HCT116 (cell line): ENCODE measurements at regions not wholly inside any gene's neighbourhood (a gene's known extent, or its start where the extent isn't known, plus 50 kb on each side); places are given as distances from the start of the nearest gene placed in this dataset.

Experiments used
- ATAC-seq: fragments of 200-7000 bp; cut with Tn5 transposase; 2 replicates; pipeline ENCODE4 v1.9.1; 2020; ENCODE audit warnings: mild to moderate bottlenecking, moderate library complexity
- BruUV-seq: library from RNA; stranded (reverse); fragments of 400-500 nt; replicated peaks from 2 replicates; lab custom pipeline; 2021; lab: Mats Ljungman, UMichigan
- CTCF ChIA-PET: fragments of 300-600 bp; sonication (Branson Sonifier 250); formaldehyde crosslinking; loops from one replicate; lab custom pipeline; 2021; ENCODE audit warnings: antibody characterized with exemption; lab: Charles Lee
- POLR2A ChIA-PET: fragments of 300-600, 350-600 bp; sonication (Branson Sonifier 250); formaldehyde crosslinking; loops from one replicate; lab custom pipeline; 2021; ENCODE audit warnings: antibody characterized with exemption; lab: Charles Lee
- RAD21 ChIA-PET, 2 experiments: fragments of 300-600 bp; sonication (Branson Sonifier 250); formaldehyde crosslinking; loops; one replicate each; lab custom pipeline; 2023; ENCODE audit warnings: low total read pairs in 2 of 2; ENCODE audit not compliant: uncharacterized antibody in 2 of 2, unreplicated experiment in 2 of 2, low non-redundant PET in 1 of 2; lab: Charles Lee
- DNase-seq: peaks from one replicate; pipeline ENCODE4 v3.0.0-alpha.2; 2010; ENCODE audit warnings: low read depth, low spot score
- H2AFZ ChIP-seq: fragments of 200-600 bp; shearing (Covaris generic), sonication (generic); 2 replicates; pipeline ENCODE4 v1.6.1; 2017; ENCODE audit warnings: low read depth, mixed run types, mixed read lengths, antibody characterized with exemption, low read length; ENCODE audit not compliant: poor library complexity, severe bottlenecking
- H3K27ac ChIP-seq: 2 replicates; pipeline ENCODE4 v1.5.1; 2012; ENCODE audit warnings: low read depth, low read length
- H3K27me3 ChIP-seq: fragments of 200-600 bp; sonication (generic); 2 replicates; pipeline ENCODE4 v1.6.1; 2016; ENCODE audit warnings: mixed run types, low read length, mixed read lengths; ENCODE audit not compliant: insufficient read depth
- H3K36me3 ChIP-seq, 2 experiments: fragments of 200-500 bp in 1 of 2; fragments of 200-600 bp in 1 of 2; sonication (Bioruptor generic) in 1 of 2; sonication (generic) in 1 of 2; 2 replicates each; pipeline versions ENCODE4 v1.5.1 to v1.6.1; 2014 to 2016; ENCODE audit warnings: low read length in 2 of 2, inconsistent platforms in 1 of 2, mixed read lengths in 1 of 2, mixed run types in 1 of 2; ENCODE audit not compliant: insufficient read depth in 2 of 2, control insufficient read depth in 1 of 2
- H3K4me1 ChIP-seq, 2 experiments: fragments of 200-600 bp in 1 of 2; sonication (generic) in 1 of 2; 2 replicates each; pipeline versions ENCODE4 v1.5.1 to v1.6.1; 2012 to 2017; ENCODE audit warnings: low read length in 2 of 2, inconsistent platforms in 1 of 2, mild to moderate bottlenecking in 1 of 2, mixed read lengths in 1 of 2, mixed run types in 1 of 2, moderate library complexity in 1 of 2; ENCODE audit not compliant: insufficient read depth in 2 of 2, control insufficient read depth in 1 of 2
- H3K4me2 ChIP-seq: fragments of 200-600 bp; sonication (generic); 2 replicates; pipeline ENCODE4 v1.6.1; 2017; ENCODE audit warnings: mixed run types, low read length, mixed read lengths
- H3K4me3 ChIP-seq, 2 experiments: fragments of 200-600 bp in 1 of 2; sonication (generic) in 1 of 2; replicated peaks in 1 of 2; 2 replicates each; pipeline ENCODE4 v1.5.1; 2011 to 2016; ENCODE audit warnings: low read length in 2 of 2, control low read depth in 1 of 2, low read depth in 1 of 2, mild to moderate bottlenecking in 1 of 2, mixed read lengths in 1 of 2, mixed run types in 1 of 2
- H3K79me2 ChIP-seq: fragments of 200-600 bp; sonication (generic); 2 replicates; pipeline ENCODE4 v1.6.1; 2017; ENCODE audit warnings: mild to moderate bottlenecking, mixed run types, low read length, moderate library complexity, mixed read lengths; ENCODE audit not compliant: insufficient read depth
- H3K9ac ChIP-seq: fragments of 200-600 bp; sonication (generic); 2 replicates; pipeline ENCODE4 v1.6.1; 2016; ENCODE audit warnings: low read length, mixed read lengths
- H3K9me2 ChIP-seq: fragments of 200-600 bp; sonication (generic), shearing (Covaris generic); 2 replicates; pipeline ENCODE4 v1.6.1; 2017; ENCODE audit warnings: mixed run types, mild to moderate bottlenecking, moderate library complexity; ENCODE audit not compliant: insufficient read depth
- H3K9me3 ChIP-seq, 2 experiments: fragments of 200-500 bp in 1 of 2; fragments of 200-600 bp in 1 of 2; sonication (Bioruptor generic) in 1 of 2; sonication (generic) in 1 of 2; 2 replicates each; pipeline ENCODE4 v1.6.1; 2014 to 2017; ENCODE audit warnings: low read length in 2 of 2, mixed read lengths in 2 of 2, inconsistent platforms in 1 of 2, low read depth in 1 of 2, mild to moderate bottlenecking in 1 of 2, mixed run types in 1 of 2, moderate library complexity in 1 of 2; ENCODE audit not compliant: control insufficient read depth in 1 of 2, insufficient read depth in 1 of 2
- H4K20me1 ChIP-seq: fragments of 200-600 bp; sonication (generic), shearing (Covaris generic); 2 replicates; pipeline ENCODE4 v1.6.1; 2017; ENCODE audit warnings: mixed run types, mild to moderate bottlenecking, moderate library complexity; ENCODE audit not compliant: insufficient read depth
- CBX3 ChIP-seq: IDR thresholded peaks from 2 replicates; pipeline ENCODE4 v1.6.1; 2012; ENCODE audit warnings: low read depth
- EGR1 ChIP-seq: IDR thresholded peaks from 2 replicates; pipeline ENCODE4 v1.6.1; 2012; ENCODE audit warnings: low read depth
- EZH2 ChIP-seq: fragments of 200-600 bp; sonication (generic); IDR thresholded peaks from 2 replicates; pipeline ENCODE4 v1.6.1; 2017; ENCODE audit warnings: antibody characterized with exemption, mixed run types
- EZH2phosphoT487 ChIP-seq: fragments of 200-600 bp; IDR thresholded peaks from 2 replicates; pipeline ENCODE4 v1.6.1; 2018; ENCODE audit warnings: antibody characterized with exemption, borderline replicate concordance
- FOSL1 ChIP-seq: IDR thresholded peaks from 2 replicates; pipeline ENCODE4 v1.6.1; 2012; ENCODE audit warnings: low read depth
- JUND ChIP-seq: IDR thresholded peaks from 2 replicates; pipeline ENCODE4 v1.6.1; 2012
- MAX ChIP-seq: IDR thresholded peaks from 2 replicates; pipeline ENCODE4 v1.6.1; 2012
- POLR2AphosphoS5 ChIP-seq: IDR thresholded peaks from 2 replicates; pipeline ENCODE4 v1.6.1; 2011; ENCODE audit warnings: mild to moderate bottlenecking, low read depth, low read length, moderate library complexity
- RAD21 ChIP-seq: IDR thresholded peaks from 2 replicates; pipeline ENCODE4 v1.6.1; 2012; ENCODE audit warnings: low read depth, mild to moderate bottlenecking
- SIN3A ChIP-seq: IDR thresholded peaks from 2 replicates; pipeline ENCODE4 v1.6.1; 2012; ENCODE audit warnings: low read depth
- SP1 ChIP-seq: IDR thresholded peaks from 2 replicates; pipeline ENCODE4 v1.6.1; 2012; ENCODE audit warnings: low read depth
- SRF ChIP-seq: IDR thresholded peaks from 2 replicates; pipeline ENCODE4 v1.6.1; 2012; ENCODE audit warnings: low read depth
- YY1 ChIP-seq: IDR thresholded peaks from 2 replicates; pipeline ENCODE4 v1.6.1; 2011; ENCODE audit warnings: low read length, low read depth, moderate library complexity, mild to moderate bottlenecking; ENCODE audit not compliant: insufficient replicate concordance; ENCODE audit errors: extremely low read depth
- ZBTB33 ChIP-seq: IDR thresholded peaks from 2 replicates; pipeline ENCODE4 v1.6.1; 2011; ENCODE audit warnings: mild to moderate bottlenecking, low read length, moderate library complexity; ENCODE audit not compliant: insufficient replicate concordance; ENCODE audit errors: extremely low read depth
- ZFX ChIP-seq: fragments of 450-650 bp; IDR thresholded peaks from 2 replicates; pipeline ENCODE4 v1.6.1; 2017
- ZNF274 ChIP-seq: fragments of 200-500 bp; sonication (Bioruptor generic); IDR thresholded peaks from 2 replicates; pipeline ENCODE4 v1.6.1; 2014; ENCODE audit warnings: mild to moderate bottlenecking, low read depth, low read length, inconsistent platforms
- intact Hi-C: fragments of 100-400 bp; cut with micrococcal nuclease; formaldehyde crosslinking; loops from 2 replicates; pipeline ENCODE4 v1.10.0; 2022
- TF ChIP-seq, protein P1 (sequence below), 3 experiments: fragments of 200-600 bp in 1 of 3; sonication (generic) in 1 of 3; IDR thresholded peaks in 2 of 3; conservative IDR thresholded peaks in 1 of 3; 2 replicates each; pipeline ENCODE4 v1.5.1; 2012 to 2017; ENCODE audit warnings: low read depth in 2 of 3, low read length in 2 of 3, antibody characterized with exemption in 1 of 3, borderline replicate concordance in 1 of 3, control low read depth in 1 of 3, mild to moderate bottlenecking in 1 of 3, mixed read lengths in 1 of 3, mixed run types in 1 of 3, moderate library complexity in 1 of 3; ENCODE audit not compliant: insufficient read depth in 1 of 3

DNA sequence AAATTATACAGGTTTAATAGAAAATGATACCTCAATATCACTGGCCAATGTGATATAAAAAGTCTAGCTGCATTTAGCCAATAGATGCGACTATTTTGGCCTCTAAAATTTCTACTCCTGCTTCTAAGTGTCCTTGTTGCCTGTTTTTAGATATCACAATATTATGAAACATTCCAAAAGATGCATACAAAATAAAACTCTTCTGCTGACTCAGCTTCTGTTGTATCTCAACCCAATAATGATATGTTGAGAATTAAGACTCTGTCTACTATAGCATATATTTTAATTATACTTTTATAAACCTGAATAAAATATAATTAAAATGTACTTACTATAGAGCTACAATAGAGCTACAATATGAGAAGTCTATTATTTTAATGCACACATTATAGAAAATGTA is 661.0 kb upstream of the TEX47 start:
- Histone ChIP-seq H3K4me3 (no peak overlapping the region), H3K4me2 (no peak overlapping the region), H3K9me2 (no peaks in the 10 kb centered on the region), H3K36me3 (no peaks in the 10 kb centered on the region), H4K20me1 (no peaks in the 10 kb centered on the region; the same call in 1 of the 2 replicates), H3K27ac (no peak overlapping the region), H3K27me3 (no peaks in the 10 kb centered on the region), H3K9ac (no peak overlapping the region), H2AFZ (no peak overlapping the region), H3K4me1 (no peaks in the 10 kb centered on the region), H3K79me2 (no peaks in the 10 kb centered on the region), H3K9me3 (no peaks in the 10 kb centered on the region)
- intact Hi-C loops: no loop called here
- ChIA-PET POLR2A (no interaction called here), RAD21 (no interaction called here), CTCF (no interaction called here)
- no peak for ATAC-seq
- TF ChIP-seq ZNF274 (no peak), EZH2 (no peak), EZH2phosphoT487 (no peak), SIN3A (no peak)
- no TSS peak for BruUV-seq
- DNase-seq: no peak

- H3K9me2 ChIP-seq: no peaks in the 10 kb centered on the region
- ATAC-seq: no peak
- POLR2A ChIA-PET: no interaction called here
- no peak overlapping the region for H3K27ac ChIP-seq
- intact Hi-C loops: no loop called here
- DNase-seq: no peak
- H2AFZ ChIP-seq: no peak overlapping the region
- CTCF ChIA-PET: no interaction called here
- H3K27me3 ChIP-seq: no peaks in the 10 kb centered on the region
- RAD21 ChIA-PET: no interaction called here
- H3K4me1 ChIP-seq: no peaks in the 10 kb centered on the region
- no peaks in the 10 kb centered on the region for H3K9me3 ChIP-seq
- H3K4me3 ChIP-seq: no peak overlapping the region
- no peak overlapping the region for H3K4me2 ChIP-seq
- H3K36me3 ChIP-seq: no peaks in the 10 kb centered on the region
- no peaks in the 10 kb centered on the region for H3K79me2 ChIP-seq
- no TSS peak for BruUV-seq
- no peaks in the 10 kb centered on the region; the same call in 1 of the 2 replicates for H4K20me1 ChIP-seq
- H3K9ac ChIP-seq: no peak overlapping the region
- TF ChIP-seq EGR1: no peak
- no peak for TF ChIP-seq ZBTB33
- TF ChIP-seq, protein P1, sequence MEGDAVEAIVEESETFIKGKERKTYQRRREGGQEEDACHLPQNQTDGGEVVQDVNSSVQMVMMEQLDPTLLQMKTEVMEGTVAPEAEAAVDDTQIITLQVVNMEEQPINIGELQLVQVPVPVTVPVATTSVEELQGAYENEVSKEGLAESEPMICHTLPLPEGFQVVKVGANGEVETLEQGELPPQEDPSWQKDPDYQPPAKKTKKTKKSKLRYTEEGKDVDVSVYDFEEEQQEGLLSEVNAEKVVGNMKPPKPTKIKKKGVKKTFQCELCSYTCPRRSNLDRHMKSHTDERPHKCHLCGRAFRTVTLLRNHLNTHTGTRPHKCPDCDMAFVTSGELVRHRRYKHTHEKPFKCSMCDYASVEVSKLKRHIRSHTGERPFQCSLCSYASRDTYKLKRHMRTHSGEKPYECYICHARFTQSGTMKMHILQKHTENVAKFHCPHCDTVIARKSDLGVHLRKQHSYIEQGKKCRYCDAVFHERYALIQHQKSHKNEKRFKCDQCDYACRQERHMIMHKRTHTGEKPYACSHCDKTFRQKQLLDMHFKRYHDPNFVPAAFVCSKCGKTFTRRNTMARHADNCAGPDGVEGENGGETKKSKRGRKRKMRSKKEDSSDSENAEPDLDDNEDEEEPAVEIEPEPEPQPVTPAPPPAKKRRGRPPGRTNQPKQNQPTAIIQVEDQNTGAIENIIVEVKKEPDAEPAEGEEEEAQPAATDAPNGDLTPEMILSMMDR (IDR thresholded peaks at IDR 0.05 in 2 of 3, conservative IDR thresholded peaks at IDR 0.05 in 1 of 3; ENCODE audit: borderline replicate concordance in 1 of 3, insufficient read depth in 1 of 3, low read depth in 2 of 3, low read length in 2 of 3): no peak
- TF ChIP-seq YY1: no peak
- TF ChIP-seq RAD21: no peak
- no peak for TF ChIP-seq MAX
- no peak for TF ChIP-seq SP1
- no peak for TF ChIP-seq POLR2AphosphoS5
- TF ChIP-seq FOSL1: no peak
- TF ChIP-seq EZH2phosphoT487: no peak
- no peak for TF ChIP-seq EZH2
- no peak for TF ChIP-seq ZNF274
- no peak for TF ChIP-seq SRF
- no peak for TF ChIP-seq ZFX
- no peak for TF ChIP-seq CBX3
- no peak for TF ChIP-seq JUND
- TF ChIP-seq SIN3A: no peak
Observed at GRCh38 chr7:89458114-89458513, 662.6 kb upstream of the TEX47 start.
